IMR-90 (cell line): ENCODE measurements at regions not wholly inside any gene's neighbourhood (a gene's known extent, or its start where the extent isn't known, plus 50 kb on each side); places are given as distances from the start of the nearest gene placed in this dataset.
"Not testable (repeated sequence)": the region's sequence is repeated elsewhere in the genome, so short reads cannot be mapped to it uniquely, and the experiment has no call there.

Source experiments
- BHLHE40 ChIP-seq: fragments of 150-350 bp; IDR thresholded peaks from 2 replicates; pipeline ENCODE4 v1.6.1; 2016; ENCODE audit warnings: mild to moderate bottlenecking, low read depth, low read length
- CHD1 ChIP-seq: IDR thresholded peaks from 2 replicates; pipeline ENCODE4 v1.6.1; 2012; ENCODE audit warnings: low read depth, low read length, improper control_type of control experiment
- FOS ChIP-seq: fragments of 150-350 bp; IDR thresholded peaks from 2 replicates; pipeline ENCODE4 v1.6.1; 2016; ENCODE audit warnings: low read depth, low read length
- MAFK ChIP-seq: IDR thresholded peaks from 2 replicates; pipeline ENCODE4 v1.6.1; 2012; ENCODE audit warnings: low read depth, low read length, improper control_type of control experiment
- MXI1 ChIP-seq: IDR thresholded peaks from 2 replicates; pipeline ENCODE4 v1.6.1; 2012; ENCODE audit warnings: low read depth, mild to moderate bottlenecking, low read length, moderate library complexity, borderline replicate concordance
- NFE2L2 ChIP-seq: fragments of 150-350 bp; IDR thresholded peaks from 2 replicates; pipeline ENCODE4 v1.6.1; 2016; ENCODE audit warnings: low read depth, mild to moderate bottlenecking, low read length
- POLR2A ChIP-seq: IDR thresholded peaks from 2 replicates; pipeline ENCODE4 v1.6.1; 2012; ENCODE audit warnings: mild to moderate bottlenecking, low read depth, low read length
- RAD21 ChIP-seq: IDR thresholded peaks from 2 replicates; pipeline ENCODE4 v1.6.1; 2012; ENCODE audit warnings: low read length, improper control_type of control experiment
- RCOR1 ChIP-seq: IDR thresholded peaks from 2 replicates; pipeline ENCODE4 v1.6.1; 2012; ENCODE audit warnings: mild to moderate bottlenecking, low read length, improper control_type of control experiment; ENCODE audit not compliant: insufficient replicate concordance
- RFX5 ChIP-seq: IDR thresholded peaks from 2 replicates; pipeline ENCODE4 v1.8.0; 2012; ENCODE audit warnings: low read depth, mild to moderate bottlenecking, low read length, moderate library complexity
- TF ChIP-seq, protein P1 (sequence below): conservative IDR thresholded peaks from 2 replicates; pipeline ENCODE4 v1.5.1; 2012; ENCODE audit warnings: mild to moderate bottlenecking, low read depth, low read length, improper control_type of control experiment
- TF ChIP-seq, protein P2 (sequence below): fragments of 150-350 bp; IDR thresholded peaks from 2 replicates; pipeline ENCODE4 v1.6.1; 2016; ENCODE audit warnings: low read depth, mild to moderate bottlenecking, low read length, moderate library complexity, borderline replicate concordance
- TF ChIP-seq, protein P3 (sequence below): fragments of 150-350 bp; IDR thresholded peaks from 2 replicates; pipeline ENCODE4 v1.6.1; 2017; ENCODE audit warnings: mild to moderate bottlenecking, antibody characterized with exemption, low read length, low read depth

DNA sequence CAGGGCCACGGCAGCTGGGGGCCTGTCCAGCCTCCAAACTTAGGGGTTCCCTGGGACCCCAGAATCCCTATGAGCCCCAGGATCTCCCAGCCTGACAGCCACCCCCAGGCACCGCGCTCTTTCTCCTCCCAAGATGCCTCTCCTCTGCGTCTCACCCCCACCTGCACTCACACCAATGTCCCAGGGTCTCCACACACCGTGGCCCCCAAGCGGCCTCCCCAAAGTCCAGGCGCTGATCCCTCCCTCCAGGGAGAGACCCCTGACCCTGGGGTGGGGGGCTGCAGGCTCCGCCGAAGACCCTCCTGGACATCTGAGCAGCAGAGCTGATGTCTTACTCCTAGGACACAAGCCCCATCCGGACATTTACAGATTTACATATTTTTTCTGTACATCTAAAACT, 123.2 kb upstream of the ZNF469 start:
- TF ChIP-seq RAD21, BHLHE40, POLR2A, RCOR1, MAFK, CHD1, MXI1, NFE2L2, RFX5, FOS: not testable (repeated sequence)
- TF ChIP-seq, protein P1, sequence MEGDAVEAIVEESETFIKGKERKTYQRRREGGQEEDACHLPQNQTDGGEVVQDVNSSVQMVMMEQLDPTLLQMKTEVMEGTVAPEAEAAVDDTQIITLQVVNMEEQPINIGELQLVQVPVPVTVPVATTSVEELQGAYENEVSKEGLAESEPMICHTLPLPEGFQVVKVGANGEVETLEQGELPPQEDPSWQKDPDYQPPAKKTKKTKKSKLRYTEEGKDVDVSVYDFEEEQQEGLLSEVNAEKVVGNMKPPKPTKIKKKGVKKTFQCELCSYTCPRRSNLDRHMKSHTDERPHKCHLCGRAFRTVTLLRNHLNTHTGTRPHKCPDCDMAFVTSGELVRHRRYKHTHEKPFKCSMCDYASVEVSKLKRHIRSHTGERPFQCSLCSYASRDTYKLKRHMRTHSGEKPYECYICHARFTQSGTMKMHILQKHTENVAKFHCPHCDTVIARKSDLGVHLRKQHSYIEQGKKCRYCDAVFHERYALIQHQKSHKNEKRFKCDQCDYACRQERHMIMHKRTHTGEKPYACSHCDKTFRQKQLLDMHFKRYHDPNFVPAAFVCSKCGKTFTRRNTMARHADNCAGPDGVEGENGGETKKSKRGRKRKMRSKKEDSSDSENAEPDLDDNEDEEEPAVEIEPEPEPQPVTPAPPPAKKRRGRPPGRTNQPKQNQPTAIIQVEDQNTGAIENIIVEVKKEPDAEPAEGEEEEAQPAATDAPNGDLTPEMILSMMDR: not testable (repeated sequence)
- TF ChIP-seq, protein P2, sequence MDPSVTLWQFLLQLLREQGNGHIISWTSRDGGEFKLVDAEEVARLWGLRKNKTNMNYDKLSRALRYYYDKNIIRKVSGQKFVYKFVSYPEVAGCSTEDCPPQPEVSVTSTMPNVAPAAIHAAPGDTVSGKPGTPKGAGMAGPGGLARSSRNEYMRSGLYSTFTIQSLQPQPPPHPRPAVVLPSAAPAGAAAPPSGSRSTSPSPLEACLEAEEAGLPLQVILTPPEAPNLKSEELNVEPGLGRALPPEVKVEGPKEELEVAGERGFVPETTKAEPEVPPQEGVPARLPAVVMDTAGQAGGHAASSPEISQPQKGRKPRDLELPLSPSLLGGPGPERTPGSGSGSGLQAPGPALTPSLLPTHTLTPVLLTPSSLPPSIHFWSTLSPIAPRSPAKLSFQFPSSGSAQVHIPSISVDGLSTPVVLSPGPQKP: not testable (repeated sequence)
- TF ChIP-seq, protein P3, sequence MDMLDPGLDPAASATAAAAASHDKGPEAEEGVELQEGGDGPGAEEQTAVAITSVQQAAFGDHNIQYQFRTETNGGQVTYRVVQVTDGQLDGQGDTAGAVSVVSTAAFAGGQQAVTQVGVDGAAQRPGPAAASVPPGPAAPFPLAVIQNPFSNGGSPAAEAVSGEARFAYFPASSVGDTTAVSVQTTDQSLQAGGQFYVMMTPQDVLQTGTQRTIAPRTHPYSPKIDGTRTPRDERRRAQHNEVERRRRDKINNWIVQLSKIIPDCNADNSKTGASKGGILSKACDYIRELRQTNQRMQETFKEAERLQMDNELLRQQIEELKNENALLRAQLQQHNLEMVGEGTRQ: not testable (repeated sequence)
